ENCODE measurements at regions not wholly inside any gene's neighbourhood (a gene's known extent, or its start where the extent isn't known, plus 50 kb on each side); places are given as distances from the start of the nearest gene placed in this dataset.

DNA sequence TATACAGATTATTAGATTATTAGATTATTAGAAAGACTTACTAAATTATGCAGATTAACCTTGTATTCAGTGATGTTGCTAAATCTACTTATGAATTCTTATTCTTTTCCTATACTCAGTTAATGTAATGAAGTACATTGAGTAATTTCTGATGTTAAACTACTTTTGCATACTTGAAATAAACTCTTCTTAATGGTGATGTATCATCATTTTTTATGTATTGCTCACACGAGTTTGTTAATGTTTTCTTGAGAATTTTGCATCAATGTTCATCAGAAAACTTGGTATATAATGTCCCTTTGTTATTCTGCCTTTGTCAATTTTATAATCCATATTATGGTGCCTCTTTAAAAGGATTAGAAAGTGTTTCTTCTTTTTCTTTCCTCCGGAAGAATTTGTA is 163.2 kb upstream of the COL8A1 start:
- TF ChIP-seq, protein P1, sequence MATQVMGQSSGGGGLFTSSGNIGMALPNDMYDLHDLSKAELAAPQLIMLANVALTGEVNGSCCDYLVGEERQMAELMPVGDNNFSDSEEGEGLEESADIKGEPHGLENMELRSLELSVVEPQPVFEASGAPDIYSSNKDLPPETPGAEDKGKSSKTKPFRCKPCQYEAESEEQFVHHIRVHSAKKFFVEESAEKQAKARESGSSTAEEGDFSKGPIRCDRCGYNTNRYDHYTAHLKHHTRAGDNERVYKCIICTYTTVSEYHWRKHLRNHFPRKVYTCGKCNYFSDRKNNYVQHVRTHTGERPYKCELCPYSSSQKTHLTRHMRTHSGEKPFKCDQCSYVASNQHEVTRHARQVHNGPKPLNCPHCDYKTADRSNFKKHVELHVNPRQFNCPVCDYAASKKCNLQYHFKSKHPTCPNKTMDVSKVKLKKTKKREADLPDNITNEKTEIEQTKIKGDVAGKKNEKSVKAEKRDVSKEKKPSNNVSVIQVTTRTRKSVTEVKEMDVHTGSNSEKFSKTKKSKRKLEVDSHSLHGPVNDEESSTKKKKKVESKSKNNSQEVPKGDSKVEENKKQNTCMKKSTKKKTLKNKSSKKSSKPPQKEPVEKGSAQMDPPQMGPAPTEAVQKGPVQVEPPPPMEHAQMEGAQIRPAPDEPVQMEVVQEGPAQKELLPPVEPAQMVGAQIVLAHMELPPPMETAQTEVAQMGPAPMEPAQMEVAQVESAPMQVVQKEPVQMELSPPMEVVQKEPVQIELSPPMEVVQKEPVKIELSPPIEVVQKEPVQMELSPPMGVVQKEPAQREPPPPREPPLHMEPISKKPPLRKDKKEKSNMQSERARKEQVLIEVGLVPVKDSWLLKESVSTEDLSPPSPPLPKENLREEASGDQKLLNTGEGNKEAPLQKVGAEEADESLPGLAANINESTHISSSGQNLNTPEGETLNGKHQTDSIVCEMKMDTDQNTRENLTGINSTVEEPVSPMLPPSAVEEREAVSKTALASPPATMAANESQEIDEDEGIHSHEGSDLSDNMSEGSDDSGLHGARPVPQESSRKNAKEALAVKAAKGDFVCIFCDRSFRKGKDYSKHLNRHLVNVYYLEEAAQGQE (IDR thresholded peaks at IDR 0.05; ENCODE audit: low read depth), result no peak
- TF ChIP-seq CEBPB (IDR thresholded peaks at IDR 0.05) (no peak), EP300 (IDR thresholded peaks at IDR 0.05; ENCODE audit: borderline replicate concordance) (no peak), YY1 (IDR thresholded peaks at IDR 0.05; ENCODE audit: low read depth) (no peak), FOXM1 (IDR thresholded peaks at IDR 0.05; ENCODE audit: borderline replicate concordance, low read depth) (no peak), TAF1 (IDR thresholded peaks at IDR 0.05; ENCODE audit: low read depth) (no peak), RAD21 (IDR thresholded peaks at IDR 0.05; ENCODE audit: low read depth) (no peak), TCF12 (IDR thresholded peaks at IDR 0.05; ENCODE audit: low read depth) (no peak)
- TF ChIP-seq, protein P2, sequence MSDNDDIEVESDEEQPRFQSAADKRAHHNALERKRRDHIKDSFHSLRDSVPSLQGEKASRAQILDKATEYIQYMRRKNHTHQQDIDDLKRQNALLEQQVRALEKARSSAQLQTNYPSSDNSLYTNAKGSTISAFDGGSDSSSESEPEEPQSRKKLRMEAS (IDR thresholded peaks at IDR 0.05), result no peak

All from Ishikawa (cell line).